ENCODE measurements at regions not wholly inside any gene's neighbourhood (a gene's known extent, or its start where the extent isn't known, plus 50 kb on each side); places are given as distances from the start of the nearest gene placed in this dataset.

DNA sequence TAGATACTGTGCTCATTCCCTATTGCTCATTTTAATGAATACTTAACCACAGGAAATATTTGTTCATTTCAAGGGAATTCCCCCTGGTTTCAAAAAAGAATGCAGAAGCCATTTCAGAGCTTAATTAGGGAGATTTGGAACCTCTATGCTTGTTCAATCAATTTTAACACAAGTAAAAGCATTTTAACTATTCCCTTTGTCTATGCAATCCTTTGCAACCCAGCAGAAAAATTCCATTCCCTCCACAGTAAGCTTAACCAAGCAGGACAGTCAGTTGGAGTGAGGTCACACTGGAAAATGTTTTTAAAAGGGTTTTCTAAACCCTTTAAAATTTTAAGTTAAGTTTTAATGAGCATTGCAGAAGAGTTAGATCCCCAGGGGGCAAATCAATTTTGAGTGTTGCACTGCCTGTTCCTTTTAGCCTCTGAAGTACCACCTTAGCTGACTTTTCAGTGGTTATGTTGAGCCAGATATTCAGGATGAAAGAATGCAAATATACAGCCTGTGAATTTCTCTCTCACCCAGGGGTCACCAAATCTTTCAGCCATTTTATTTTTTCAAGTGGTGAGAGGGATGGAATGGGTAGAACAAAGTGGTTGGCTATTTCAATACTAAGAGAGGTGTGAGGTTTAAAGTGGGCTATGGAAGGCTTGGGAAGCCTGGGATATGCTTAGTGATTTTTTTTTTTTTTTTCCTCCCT is 356.2 kb upstream of the NUDT12 start:
- TF ChIP-seq, protein P1, sequence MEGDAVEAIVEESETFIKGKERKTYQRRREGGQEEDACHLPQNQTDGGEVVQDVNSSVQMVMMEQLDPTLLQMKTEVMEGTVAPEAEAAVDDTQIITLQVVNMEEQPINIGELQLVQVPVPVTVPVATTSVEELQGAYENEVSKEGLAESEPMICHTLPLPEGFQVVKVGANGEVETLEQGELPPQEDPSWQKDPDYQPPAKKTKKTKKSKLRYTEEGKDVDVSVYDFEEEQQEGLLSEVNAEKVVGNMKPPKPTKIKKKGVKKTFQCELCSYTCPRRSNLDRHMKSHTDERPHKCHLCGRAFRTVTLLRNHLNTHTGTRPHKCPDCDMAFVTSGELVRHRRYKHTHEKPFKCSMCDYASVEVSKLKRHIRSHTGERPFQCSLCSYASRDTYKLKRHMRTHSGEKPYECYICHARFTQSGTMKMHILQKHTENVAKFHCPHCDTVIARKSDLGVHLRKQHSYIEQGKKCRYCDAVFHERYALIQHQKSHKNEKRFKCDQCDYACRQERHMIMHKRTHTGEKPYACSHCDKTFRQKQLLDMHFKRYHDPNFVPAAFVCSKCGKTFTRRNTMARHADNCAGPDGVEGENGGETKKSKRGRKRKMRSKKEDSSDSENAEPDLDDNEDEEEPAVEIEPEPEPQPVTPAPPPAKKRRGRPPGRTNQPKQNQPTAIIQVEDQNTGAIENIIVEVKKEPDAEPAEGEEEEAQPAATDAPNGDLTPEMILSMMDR (IDR thresholded peaks at IDR 0.05) = no peak
- no peak for TF ChIP-seq POLR2A (IDR thresholded peaks at IDR 0.05)
- no peak for TF ChIP-seq POLR2AphosphoS5 (IDR thresholded peaks at IDR 0.05)
- TF ChIP-seq EP300 (IDR thresholded peaks at IDR 0.05) = no peak

Measured in sigmoid colon (tissue), 4 donors.